SU-DHL-6 (cell line): ENCODE measurements at regions not wholly inside any gene's neighbourhood (a gene's known extent, or its start where the extent isn't known, plus 50 kb on each side); places are given as distances from the start of the nearest gene placed in this dataset.

Experiments used
- H2AFZ ChIP-seq: fragments of 200-600 bp; sonication (generic); 2 replicates; pipeline ENCODE4 v1.6.1; 2014; ENCODE audit warnings: low read depth, mild to moderate bottlenecking, moderate library complexity, mixed read lengths, antibody characterized with exemption, low read length; ENCODE audit not compliant: severe bottlenecking
- H3F3A ChIP-seq: fragments of 200-600 bp; shearing (Covaris generic); 2 replicates; pipeline ENCODE4 v1.6.0; 2016; ENCODE audit warnings: antibody characterized with exemption, mild to moderate bottlenecking; ENCODE audit not compliant: insufficient read depth
- H3K27ac ChIP-seq: fragments of 200-600 bp; sonication (generic); 2 replicates; pipeline ENCODE4 v1.5.1; 2016; ENCODE audit warnings: low read depth, mild to moderate bottlenecking, low read length, moderate library complexity, mixed read lengths
- H3K27me3 ChIP-seq: fragments of 200-600 bp; sonication (generic), shearing (Covaris generic); 2 replicates; pipeline ENCODE4 v1.6.0; 2014; ENCODE audit warnings: mild to moderate bottlenecking, low read length
- H3K36me3 ChIP-seq: fragments of 200-600 bp; sonication (generic); 2 replicates; pipeline ENCODE4 v1.6.1; 2014; ENCODE audit warnings: mild to moderate bottlenecking, low read length, mixed read lengths
- H3K4me2 ChIP-seq: fragments of 300-600, 200-600 bp; shearing (Covaris generic), sonication (generic); 2 replicates; pipeline ENCODE4 v1.6.0; 2014; ENCODE audit warnings: low read length, low read depth, mild to moderate bottlenecking; ENCODE audit not compliant: poor library complexity, severe bottlenecking
- H3K4me3 ChIP-seq: fragments of 200-600 bp; sonication (generic); 2 replicates; pipeline ENCODE4 v1.5.1; 2014; ENCODE audit warnings: antibody characterized with exemption, low read length, mild to moderate bottlenecking, mixed read lengths; ENCODE audit not compliant: insufficient read depth, poor library complexity, severe bottlenecking
- H3K79me2 ChIP-seq: fragments of 200-600 bp; sonication (generic); 2 replicates; pipeline ENCODE4 v1.6.1; 2014; ENCODE audit warnings: mild to moderate bottlenecking, low read length, moderate library complexity; ENCODE audit not compliant: insufficient read depth
- H3K9ac ChIP-seq: fragments of 200-600 bp; sonication (generic); 2 replicates; pipeline ENCODE4 v1.7.0; 2014; ENCODE audit warnings: mild to moderate bottlenecking, low read length
- H3K9me2 ChIP-seq: fragments of 200-600 bp; sonication (generic); replicated peaks from 2 replicates; pipeline ENCODE4 v1.6.1; 2014; ENCODE audit warnings: low read length; ENCODE audit not compliant: insufficient read depth
- H3K9me3 ChIP-seq: fragments of 200-600 bp; sonication (generic); 2 replicates; pipeline ENCODE4 v1.6.1; 2014; ENCODE audit warnings: low read length, mixed read lengths; ENCODE audit not compliant: insufficient read depth
- H4K20me1 ChIP-seq: fragments of 200-600 bp; sonication (generic); 2 replicates; pipeline ENCODE4 v1.6.1; 2014; ENCODE audit warnings: low read depth, mild to moderate bottlenecking, antibody characterized with exemption, low read length, moderate library complexity, mixed read lengths
- CTCF ChIP-seq: fragments of 200-600 bp; sonication (generic); IDR thresholded peaks from one replicate; pipeline ENCODE4 v1.5.1; 2017; ENCODE audit warnings: antibody characterized with exemption, mild to moderate bottlenecking, low read length, moderate library complexity; ENCODE audit not compliant: insufficient read depth, poor library complexity, severe bottlenecking
- EZH2phosphoT487 ChIP-seq: fragments of 200-600 bp; sonication (generic), shearing (Covaris generic); conservative IDR thresholded peaks from 2 replicates; pipeline ENCODE4 v1.6.1; 2018; ENCODE audit warnings: mild to moderate bottlenecking, antibody characterized with exemption, low read length, moderate library complexity, mixed read lengths

- no peaks in the 10 kb centered on the region for H3K27me3 ChIP-seq
- H4K20me1 ChIP-seq: no peaks in the 10 kb centered on the region
- H3K4me3 ChIP-seq: no peak overlapping the region
- H3K9me2 ChIP-seq: no peaks in the 10 kb centered on the region
- no peak overlapping the region for H2AFZ ChIP-seq
- TF ChIP-seq EZH2phosphoT487 (no peak), CTCF (no peak)
- H3K27ac ChIP-seq: no peak overlapping the region
- H3F3A ChIP-seq: no peaks in the 10 kb centered on the region
- H3K9ac ChIP-seq: no peak overlapping the region
- no peaks in the 10 kb centered on the region for H3K36me3 ChIP-seq
- H3K4me2 ChIP-seq: no peak overlapping the region
- no peaks in the 10 kb centered on the region for H3K9me3 ChIP-seq
- H3K79me2 ChIP-seq: no peaks in the 10 kb centered on the region
Observed at GRCh38 chr11:91435694-91436395, 788.8 kb upstream of the FAT3 start.

- Histone ChIP-seq H3K36me3 (no peaks in the 10 kb centered on the region), H3K27me3 (no peaks in the 10 kb centered on the region), H3K4me3 (no peak overlapping the region), H4K20me1 (no peaks in the 10 kb centered on the region), H3K79me2 (no peaks in the 10 kb centered on the region), H3K9ac (no peak overlapping the region), H3F3A (no peaks in the 10 kb centered on the region), H3K4me2 (no peak overlapping the region), H2AFZ (no peak overlapping the region), H3K27ac (no peak overlapping the region), H3K9me3 (no peaks in the 10 kb centered on the region), H3K9me2 (no peaks in the 10 kb centered on the region)
- TF ChIP-seq EZH2phosphoT487 (no peak), CTCF (no peak)
Observed at GRCh38 chr11:91433284-91434010, 791.2 kb upstream of the FAT3 start.

- no peaks in the 10 kb centered on the region for H3K36me3 ChIP-seq
- no peak overlapping the region for H2AFZ ChIP-seq
- H4K20me1 ChIP-seq: no peaks in the 10 kb centered on the region
- H3K9ac ChIP-seq: no peak overlapping the region
- no peak overlapping the region for H3K4me3 ChIP-seq
- no peak overlapping the region for H3K27ac ChIP-seq
- H3K9me3 ChIP-seq: no peaks in the 10 kb centered on the region
- no peaks in the 10 kb centered on the region for H3F3A ChIP-seq
- H3K79me2 ChIP-seq: no peaks in the 10 kb centered on the region
- no peak for TF ChIP-seq EZH2phosphoT487
- TF ChIP-seq CTCF: no peak
- H3K9me2 ChIP-seq: no peaks in the 10 kb centered on the region
- H3K27me3 ChIP-seq: no peaks in the 10 kb centered on the region
- no peak overlapping the region for H3K4me2 ChIP-seq
Observed at GRCh38 chr11:91421641-91422040, 803.0 kb upstream of the FAT3 start.
